Activated CD4-positive, alpha-beta T cell treated with anti-CD3 and anti-CD28 coated beads, Interleukin-2, Interleukin-6, amounts not matched to agents 100 ng/mL and 50 ng/mL, durations not matched to agents 16 hours and 8 hours (primary cell): ENCODE measurements at regions not wholly inside any gene's neighbourhood (a gene's known extent, or its start where the extent isn't known, plus 50 kb on each side); places are given as distances from the start of the nearest gene placed in this dataset.
A peak's percentile ranks its signal among the peaks of the same experiment; 100 is the strongest.

Source experiments
- DNase-seq: peaks from one replicate; pipeline ENCODE4 v3.0.0-alpha.2; 2020

GRCh38 chr1:54497338-54497737, 50.7 kb upstream of the ACOT11 start:
- no peak for DNase-seq

GRCh38 chr1:54495954-54496353, 52.1 kb upstream of the ACOT11 start:
- no peak for DNase-seq

GRCh38 chr1:54493608-54494007, 54.4 kb upstream of the ACOT11 start:
- no peak for DNase-seq

GRCh38 chr1:54490361-54491248, 57.4 kb upstream of the ACOT11 start:
- no peak for DNase-seq

GRCh38 chr1:54489627-54490250, 58.3 kb upstream of the ACOT11 start:
- DNase-seq, result no peak

GRCh38 chr1:54488779-54489626, 59.0 kb upstream of the ACOT11 start:
- peak; percentile 77 for DNase-seq

DNA sequence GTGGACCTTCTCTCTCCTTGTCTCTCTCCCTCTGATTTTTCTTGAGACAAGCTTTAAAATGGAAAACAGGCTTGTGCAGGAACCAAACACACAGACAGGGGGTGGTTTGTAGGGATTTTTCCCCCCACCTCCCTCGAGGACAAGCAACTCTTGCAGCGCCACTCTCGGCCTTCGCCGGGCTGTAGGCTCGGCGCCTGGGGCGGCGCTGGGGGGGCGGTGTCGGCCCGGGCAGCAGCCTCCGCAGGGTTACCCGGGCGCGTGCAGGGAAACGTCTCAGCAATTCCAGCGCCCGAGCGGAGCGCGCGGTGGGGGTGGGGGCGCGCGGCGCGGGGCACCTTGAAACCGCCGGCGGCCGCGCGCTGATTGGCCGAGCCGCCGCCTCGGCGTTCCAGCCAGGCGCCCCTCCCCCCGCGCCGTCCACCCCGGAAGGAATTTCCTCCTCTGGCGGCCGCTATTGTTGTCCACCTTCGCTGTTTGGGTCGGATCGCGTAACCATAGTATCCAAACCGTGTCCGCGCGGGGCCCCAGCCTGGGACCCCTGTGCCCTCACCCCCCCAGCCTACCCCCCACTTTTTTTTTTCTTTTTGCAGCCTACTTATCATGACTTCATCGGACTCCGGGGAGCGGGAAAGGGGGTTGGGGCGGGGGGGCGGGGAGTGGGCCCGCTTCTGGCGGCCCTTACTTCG, 59.8 kb upstream of the ACOT11 start:
- DNase-seq, result peak; percentile 70

GRCh38 chr1:54487571-54488050, 60.4 kb upstream of the ACOT11 start:
- no peak for DNase-seq

- DNase-seq, result no peak
Observed at GRCh38 chr1:54486907-54487306, 61.1 kb upstream of the ACOT11 start.

GRCh38 chr1:54485416-54485815, 62.6 kb upstream of the ACOT11 start:
- no peak for DNase-seq

DNA sequence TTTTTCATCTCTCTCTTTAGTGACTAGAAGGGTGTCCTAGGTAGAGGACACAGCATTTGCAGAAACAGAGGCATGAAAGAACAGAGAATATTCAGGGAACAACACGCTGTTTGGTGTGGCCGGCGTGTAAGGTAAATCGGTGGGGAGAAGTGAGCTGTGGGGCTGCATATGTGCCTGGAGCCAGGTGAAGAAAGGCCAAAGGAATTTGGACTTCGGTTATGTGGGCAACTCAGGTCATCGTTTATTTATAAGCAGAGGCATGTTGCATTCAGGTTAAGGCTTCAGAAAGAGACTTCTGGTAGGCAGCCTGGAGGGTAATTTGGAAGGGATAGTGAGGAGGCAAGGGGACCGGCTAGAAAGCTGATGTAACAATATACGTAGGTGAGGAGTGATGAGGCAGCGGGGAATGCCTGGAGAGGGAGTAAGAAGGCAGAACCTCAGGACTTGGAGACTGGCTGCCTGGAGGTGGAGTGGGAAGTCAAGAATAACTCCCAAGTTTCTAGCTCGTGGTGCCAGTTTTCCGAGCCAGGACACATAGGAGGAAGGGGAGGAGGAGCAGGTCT, 64.1 kb upstream of the ACOT11 start:
- no peak for DNase-seq

GRCh38 chr1:54481201-54481884, 66.7 kb upstream of the ACOT11 start:
- no peak for DNase-seq

- DNase-seq, result no peak
Observed at GRCh38 chr1:54480525-54480848, 67.5 kb upstream of the ACOT11 start.

- no peak for DNase-seq
Observed at GRCh38 chr1:54479841-54480524, 68.0 kb upstream of the ACOT11 start.

DNA sequence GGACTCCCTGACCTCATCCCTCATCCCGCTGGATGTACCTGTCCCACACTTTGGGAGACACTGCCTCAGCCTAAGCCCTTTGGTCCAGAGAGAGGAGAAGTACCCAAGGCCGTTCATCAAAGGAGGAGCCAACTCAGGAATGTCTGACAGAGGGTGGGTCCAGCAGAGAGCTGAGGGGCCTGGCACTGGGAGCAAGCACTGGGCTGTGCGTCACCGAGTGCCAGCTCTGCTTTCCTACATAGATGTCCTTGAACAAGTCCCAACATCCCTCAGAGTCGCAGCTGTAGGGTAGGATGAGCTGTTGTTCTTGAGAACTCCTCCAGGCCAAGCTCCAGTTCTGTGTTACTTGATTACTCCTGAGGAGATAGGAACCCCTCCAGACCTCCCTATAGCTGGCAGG, 68.8 kb upstream of the ACOT11 start:
- no peak for DNase-seq

GRCh38 chr1:54477153-54477561, 70.9 kb upstream of the ACOT11 start:
- no peak for DNase-seq

- no peak for DNase-seq
Observed at GRCh38 chr1:54476530-54477109, 70.4 kb upstream of the SSBP3 start.

DNA sequence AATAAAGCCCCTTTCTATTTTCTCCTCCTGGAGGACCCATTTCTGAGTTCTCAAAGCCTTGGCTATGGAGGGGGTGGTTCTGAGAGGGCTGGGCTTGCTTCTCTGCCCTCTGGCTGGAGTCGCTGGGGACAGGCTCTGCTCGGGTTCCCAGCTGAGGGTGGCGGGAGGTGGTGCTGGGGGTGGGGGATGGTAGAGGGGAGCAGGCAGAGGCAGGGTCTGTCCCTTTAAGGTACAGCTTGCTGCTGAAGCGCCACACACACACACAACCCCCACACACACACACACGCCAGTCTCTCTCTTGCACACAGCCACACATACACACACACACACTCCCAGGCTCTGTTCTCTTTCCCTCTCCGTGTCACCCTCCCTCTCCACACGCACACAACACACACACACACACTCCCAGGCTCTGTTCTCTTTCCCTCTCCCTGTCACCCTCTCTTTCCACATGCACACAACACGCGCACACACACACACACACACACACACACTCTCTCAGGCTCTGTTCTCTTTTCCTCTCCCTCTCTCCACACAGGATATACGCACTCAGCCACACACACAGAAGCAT, 69.8 kb upstream of the SSBP3 start:
- no peak for DNase-seq

DNA sequence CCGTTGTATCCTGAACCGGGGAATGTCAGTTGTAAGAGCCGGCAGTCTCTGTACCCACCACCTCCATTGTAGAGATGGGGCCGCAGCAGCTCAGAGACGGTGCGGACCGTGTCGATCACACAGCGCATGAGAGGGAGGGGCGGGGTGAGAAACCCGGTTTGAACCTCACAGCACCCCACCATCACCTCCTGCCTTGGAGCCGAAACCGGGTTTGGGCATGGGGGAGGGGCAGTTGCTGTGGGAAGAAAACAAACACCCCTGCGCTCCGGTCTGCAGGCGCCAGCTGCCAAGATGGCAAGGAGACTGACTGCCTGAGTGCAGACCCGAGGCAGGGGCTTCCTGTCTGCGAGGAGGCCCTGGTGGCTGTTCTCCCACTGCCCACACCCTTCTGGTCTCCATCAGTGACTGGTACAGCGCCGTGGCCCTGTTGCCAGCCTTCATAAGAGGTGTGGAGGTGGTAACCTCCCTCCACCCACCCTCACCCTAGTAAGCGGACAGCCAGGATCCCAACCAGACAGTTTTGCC, 69.2 kb upstream of the SSBP3 start:
- peak; percentile 23 for DNase-seq
